ENCODE measurements at regions not wholly inside any gene's neighbourhood (a gene's known extent, or its start where the extent isn't known, plus 50 kb on each side); places are given as distances from the start of the nearest gene placed in this dataset.

DNA sequence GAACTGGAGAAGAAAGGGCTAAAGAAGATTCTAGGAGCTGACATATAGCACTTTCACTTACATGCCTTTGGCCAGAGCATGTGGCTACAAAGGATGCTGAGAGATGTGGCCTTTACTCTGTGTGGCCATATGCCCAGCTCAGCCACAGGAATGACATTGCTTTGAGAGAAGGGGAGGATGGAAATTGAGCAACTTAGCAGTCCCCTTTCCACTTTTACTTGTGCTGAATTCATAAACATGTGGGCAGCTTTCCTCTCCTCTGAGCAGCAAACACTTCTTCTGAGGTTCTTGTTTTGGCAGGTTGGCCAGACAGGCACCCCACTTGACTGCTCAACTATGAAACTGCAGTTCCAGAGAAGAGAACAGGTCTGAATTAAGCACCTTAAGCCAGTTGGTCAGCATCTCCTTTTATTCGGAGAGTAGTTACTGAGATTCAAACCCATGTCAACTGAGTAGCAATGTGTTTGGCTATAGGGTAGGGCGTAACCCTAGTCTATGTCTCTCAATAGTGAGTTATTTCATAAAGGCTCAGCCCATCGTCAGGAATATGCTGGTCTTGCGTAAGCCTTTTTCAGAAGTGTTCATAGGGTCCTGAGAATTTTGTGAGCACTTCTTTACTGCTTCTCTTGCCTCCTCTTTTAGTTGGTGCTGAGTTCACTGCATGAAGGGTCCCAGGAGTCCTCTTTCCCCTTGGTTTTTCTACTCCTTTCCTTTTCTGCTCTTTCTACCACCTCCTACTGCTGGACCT is 134.5 kb downstream of the PALM2AKAP2 start:
- TF ChIP-seq ARNTL (CRISPR knock-in tag; IDR thresholded peaks at IDR 0.05; ENCODE audit: borderline replicate concordance, low read depth) (no peak), PATZ1 (CRISPR knock-in tag; IDR thresholded peaks at IDR 0.05; ENCODE audit: borderline replicate concordance) (no peak), ZNF8 (CRISPR knock-in tag; IDR thresholded peaks at IDR 0.05) (no peak), ZFP3 (CRISPR knock-in tag; IDR thresholded peaks at IDR 0.05) (no peak)
